K562 (cell line): ENCODE measurements at regions not wholly inside any gene's neighbourhood (a gene's known extent, or its start where the extent isn't known, plus 50 kb on each side); places are given as distances from the start of the nearest gene placed in this dataset.

Source experiments
- ATAC-seq: fragments of 200-7000 bp; cut with Tn5 transposase; 3 replicates; pipeline ENCODE4 v1.9.1; 2020; ENCODE audit warnings: moderate library complexity
- BruUV-seq: library from RNA; stranded (reverse); fragments of 400-500 nt; replicated peaks from 2 replicates; lab custom pipeline; 2021; lab: Mats Ljungman, UMichigan
- CTCF ChIA-PET: fragments of 300-600 bp; formaldehyde crosslinking; extraction: SDS; loops from one replicate; lab custom pipeline; 2021; ENCODE audit warnings: low intra/inter-chr PET ratio; lab: Yijun Ruan, JAX
- POLR2A ChIA-PET: fragments of 300-600, 350-650 bp; sonication (Branson Sonifier 250); formaldehyde crosslinking; extraction: SDS; loops from one replicate; lab custom pipeline; 2021; ENCODE audit warnings: antibody characterized with exemption, inconsistent platforms; lab: Yijun Ruan, JAX
- DNase-seq, 4 experiments: peaks; one replicate each; pipeline versions ENCODE4 v3.0.0 to v3.0.0-alpha.2; 2011 to 2018; ENCODE audit warnings: low spot score in 3 of 4, mixed read lengths in 3 of 4; ENCODE audit errors: extremely low read depth in 1 of 4
- FAIRE-seq: peaks from 2 replicates; lab custom pipeline; 2011; peaks lifted over from hg19 to GRCh38; lab: Jason Lieb, UNC
- H2AFZ ChIP-seq: 2 replicates; pipeline ENCODE4 v1.6.0; 2011; ENCODE audit warnings: low read depth, low read length, control low read depth, inconsistent platforms
- H3K27ac ChIP-seq: fragments of 200-600 bp; 3 replicates; pipeline ENCODE4 v1.8.0; 2011; ENCODE audit warnings: low read depth, mild to moderate bottlenecking, control low read depth, inconsistent platforms, low read length, moderate library complexity, mixed read lengths; ENCODE audit errors: extremely low read depth
- H3K27me3 ChIP-seq, 2 experiments: fragments of 300-600 bp in 1 of 2; 2 replicates in 1 of 2; 3 replicates in 1 of 2; pipeline versions ENCODE4 v1.6.0 to v1.8.0; 2011; ENCODE audit warnings: inconsistent platforms in 2 of 2, low read length in 2 of 2, mild to moderate bottlenecking in 1 of 2, mixed read lengths in 1 of 2, moderate library complexity in 1 of 2; ENCODE audit not compliant: control insufficient read depth in 2 of 2, insufficient read depth in 2 of 2
- H3K36me3 ChIP-seq: fragments of 300-600 bp; 3 replicates; pipeline ENCODE4 v1.8.0; 2011; ENCODE audit warnings: mild to moderate bottlenecking, low read length, inconsistent platforms; ENCODE audit not compliant: control insufficient read depth, insufficient read depth
- H3K4me1 ChIP-seq, 2 experiments: fragments of 200-600 bp in 1 of 2; replicated peaks in 1 of 2; 2 replicates in 1 of 2; 3 replicates in 1 of 2; pipeline versions ENCODE4 v1.5.1 to v1.8.0; 2011; ENCODE audit warnings: inconsistent platforms in 2 of 2, low read length in 2 of 2, mild to moderate bottlenecking in 1 of 2, mixed read lengths in 1 of 2, moderate library complexity in 1 of 2; ENCODE audit not compliant: control insufficient read depth in 2 of 2, insufficient read depth in 2 of 2
- H3K4me2 ChIP-seq: 2 replicates; pipeline ENCODE4 v1.6.1; 2011; ENCODE audit warnings: low read length, control low read depth, inconsistent platforms, mixed read lengths; ENCODE audit not compliant: insufficient read depth
- H3K4me3 ChIP-seq: fragments of 200-600 bp; sonication (generic), shearing (Covaris generic); 2 replicates; pipeline ENCODE4 v1.5.1; 2016; ENCODE audit warnings: control low read depth, inconsistent platforms
- H3K79me2 ChIP-seq: fragments of 200-600 bp; 3 replicates; pipeline ENCODE4 v1.8.0; 2011; ENCODE audit warnings: low read length, inconsistent platforms; ENCODE audit not compliant: control insufficient read depth, insufficient read depth
- H3K9ac ChIP-seq, 2 experiments: 2 replicates each; pipeline versions ENCODE4 v1.6.0 to v1.6.1; 2011; ENCODE audit warnings: low read depth in 2 of 2, low read length in 2 of 2, control low read depth in 1 of 2, inconsistent platforms in 1 of 2, mild to moderate bottlenecking in 1 of 2, mixed read lengths in 1 of 2; ENCODE audit not compliant: insufficient read depth in 1 of 2
- H3K9me1 ChIP-seq: one replicate; pipeline ENCODE4 v1.6.0; 2011; ENCODE audit warnings: inconsistent platforms, mild to moderate bottlenecking, low read length, moderate library complexity; ENCODE audit not compliant: control insufficient read depth, insufficient read depth
- H3K9me3 ChIP-seq: replicated peaks from 2 replicates; pipeline ENCODE4 v1.5.1; 2011; ENCODE audit warnings: low read depth, low read length, inconsistent platforms; ENCODE audit not compliant: control insufficient read depth, insufficient read depth
- H4K20me1 ChIP-seq: replicated peaks from 2 replicates; pipeline ENCODE4 v1.6.1; 2011; ENCODE audit warnings: low read length, inconsistent platforms, mixed read lengths; ENCODE audit not compliant: control insufficient read depth, insufficient read depth
- BRF1 ChIP-seq: IDR thresholded peaks from 3 replicates; pipeline ENCODE4 v1.6.1; 2011; ENCODE audit warnings: borderline replicate concordance, mild to moderate bottlenecking; ENCODE audit not compliant: insufficient read length; ENCODE audit errors: extremely low read depth
- CCNT2 ChIP-seq: IDR thresholded peaks from 2 replicates; pipeline ENCODE4 v1.6.1; 2011; ENCODE audit warnings: borderline replicate concordance, low read depth, mild to moderate bottlenecking, moderate library complexity, mixed read lengths, low read length; ENCODE audit not compliant: insufficient read length; ENCODE audit errors: extremely low read depth
- GABPB2 ChIP-seq: fragments of 250-450 bp; sonication (Bioruptor Pico); conservative IDR thresholded peaks from 2 replicates; pipeline ENCODE4 v1.5.1; 2021; ENCODE audit warnings: mild to moderate bottlenecking
- HMG20B ChIP-seq: fragments of 250-450 bp; sonication (Bioruptor Pico); IDR thresholded peaks from 2 replicates; pipeline ENCODE4 v1.5.0; 2021; ENCODE audit warnings: mild to moderate bottlenecking
- ILF3 ChIP-seq: fragments of 450-650 bp; IDR thresholded peaks from 2 replicates; pipeline ENCODE4 v1.6.1; 2018; ENCODE audit warnings: antibody characterized with exemption, mild to moderate bottlenecking, moderate library complexity, borderline replicate concordance
- MAFG ChIP-seq: fragments of 450-650 bp; conservative IDR thresholded peaks from 2 replicates; pipeline ENCODE4 v1.6.1; 2016; ENCODE audit warnings: missing genetic modification characterization, missing compliant biosample characterization
- SMAD4 ChIP-seq: fragments of 250-450 bp; sonication (Bioruptor Pico); conservative IDR thresholded peaks from 2 replicates; pipeline ENCODE4 v1.8.0; 2021; ENCODE audit warnings: inconsistent platforms, mild to moderate bottlenecking, moderate library complexity
- ZFP91 ChIP-seq: sonication (generic); formaldehyde crosslinking; IDR thresholded peaks from 2 replicates; pipeline ENCODE4 v1.8.0; 2022; ENCODE audit warnings: mild to moderate bottlenecking, missing genetic modification reagents
- ZNF217 ChIP-seq: sonication (generic); formaldehyde crosslinking; IDR thresholded peaks from 2 replicates; pipeline ENCODE4 v1.8.0; 2022; ENCODE audit warnings: mild to moderate bottlenecking, missing genetic modification reagents
- ZNF224 ChIP-seq: sonication (generic); formaldehyde crosslinking; IDR thresholded peaks from 2 replicates; pipeline ENCODE4 v1.8.0; 2022; ENCODE audit warnings: mild to moderate bottlenecking, missing genetic modification reagents
- ZNF274 ChIP-seq: IDR thresholded peaks from 2 replicates; pipeline ENCODE4 v1.6.1; 2011; ENCODE audit warnings: low read depth, mild to moderate bottlenecking, low read length, moderate library complexity, borderline replicate concordance
- ZNF445 ChIP-seq: fragments of 250-450 bp; sonication (Bioruptor Pico); IDR thresholded peaks from 2 replicates; pipeline ENCODE4 v1.4.0; 2020; ENCODE audit warnings: low read depth, mild to moderate bottlenecking, moderate library complexity
- ZNF449 ChIP-seq: fragments of 250-450 bp; sonication (Bioruptor Pico); IDR thresholded peaks from 2 replicates; pipeline ENCODE4 v1.8.0; 2022; ENCODE audit warnings: moderate library complexity, mild to moderate bottlenecking, inconsistent platforms
- ZNF707 ChIP-seq: fragments of 250-450 bp; sonication (Bioruptor Pico); conservative IDR thresholded peaks from 2 replicates; pipeline ENCODE4 v1.8.0; 2022; ENCODE audit warnings: inconsistent platforms, mild to moderate bottlenecking, moderate library complexity
- ZNF75A ChIP-seq: fragments of 450-650 bp; formaldehyde crosslinking; IDR thresholded peaks from 2 replicates; pipeline ENCODE4 v1.4.0; 2020; ENCODE audit warnings: mild to moderate bottlenecking
- WGBS: fragments of 100-300 bp; shearing (Covaris generic); methylation state at CpG from one replicate; pipeline ENCODE4 v1.1.6; 2016; ENCODE audit warnings: low coverage, mixed read lengths; ENCODE audit not compliant: insufficient coverage; ENCODE audit errors: missing lambda C conversion rate; 5-methylcytosine and 5-hydroxymethylcytosine counted together
- in situ Hi-C: fragments of 300-500 bp; cut with MboI; formaldehyde crosslinking; loops from 4 replicates; pipeline ENCODE4 v1.15.0; 2018; ENCODE audit warnings: inconsistent platforms, mixed read lengths
- intact Hi-C: fragments of 100-400 bp; cut with micrococcal nuclease; formaldehyde crosslinking; loops from 2 replicates; pipeline ENCODE4 v1.14.2; 2022
- TF ChIP-seq, protein P1 (sequence below): sonication (generic); formaldehyde crosslinking; IDR thresholded peaks from 2 replicates; pipeline ENCODE4 v1.8.1; 2023; ENCODE audit warnings: mild to moderate bottlenecking, missing genetic modification reagents
- TF ChIP-seq, protein P2 (sequence below): sonication (generic); formaldehyde crosslinking; IDR thresholded peaks from 2 replicates; pipeline ENCODE4 v1.8.1; 2023; ENCODE audit warnings: mild to moderate bottlenecking, missing genetic modification reagents

DNA sequence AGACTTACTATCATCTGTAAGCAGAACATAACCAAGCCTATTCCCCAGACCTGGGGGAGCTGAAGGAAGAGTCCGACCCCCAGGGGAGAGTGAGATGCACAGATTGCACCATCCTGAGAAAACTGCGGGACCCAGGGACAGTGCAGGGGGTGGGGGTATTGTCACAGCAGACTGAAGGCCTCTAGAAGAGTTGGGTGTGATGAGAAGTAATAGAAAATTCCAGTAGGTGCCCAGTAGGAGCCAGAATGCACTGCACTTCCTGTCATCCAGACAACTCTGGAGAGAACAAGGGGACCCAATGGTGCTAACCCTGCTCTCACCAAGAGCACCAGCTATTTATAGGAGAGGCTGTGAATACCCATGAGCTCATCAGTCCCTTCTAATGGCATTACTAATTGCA, 190.1 kb downstream of the BCL11B start:
- in situ Hi-C loops (no loop called here), intact Hi-C loops (no loop called here)
- H3K4me2 ChIP-seq, result no peak overlapping the region
- no peaks in the 10 kb centered on the region for H4K20me1 ChIP-seq
- CTCF ChIA-PET, result no interaction called here
- no peak overlapping the region for H3K4me3 ChIP-seq
- H3K9me3 ChIP-seq, result no peaks in the 10 kb centered on the region
- H3K36me3 ChIP-seq, result no peaks in the 10 kb centered on the region
- 0% methylated on average over 2 of the region's 2 CpGs for WGBS
- no peak overlapping the region for H3K9ac ChIP-seq
- no peak for ATAC-seq
- no peak overlapping the region for H3K27ac ChIP-seq
- POLR2A ChIA-PET, result no interaction called here
- no peak overlapping the region for H2AFZ ChIP-seq
- no peak for FAIRE-seq
- no peak for DNase-seq
- H3K27me3 ChIP-seq, result no peaks in the 10 kb centered on the region
- no TSS peak for BruUV-seq
- no peaks in the 10 kb centered on the region for H3K9me1 ChIP-seq
- H3K79me2 ChIP-seq, result no peaks in the 10 kb centered on the region
- TF ChIP-seq GABPB2 (CRISPR knock-in tag), result no peak
- TF ChIP-seq ZNF449 (CRISPR knock-in tag), result no peak
- TF ChIP-seq SMAD4, result no peak
- no peak for TF ChIP-seq ZNF217 (CRISPR knock-in tag)
- no peak for TF ChIP-seq HMG20B
- no peak for TF ChIP-seq ZNF445 (CRISPR knock-in tag)
- no peak for TF ChIP-seq MAFG (tag)
- TF ChIP-seq, protein P1, sequence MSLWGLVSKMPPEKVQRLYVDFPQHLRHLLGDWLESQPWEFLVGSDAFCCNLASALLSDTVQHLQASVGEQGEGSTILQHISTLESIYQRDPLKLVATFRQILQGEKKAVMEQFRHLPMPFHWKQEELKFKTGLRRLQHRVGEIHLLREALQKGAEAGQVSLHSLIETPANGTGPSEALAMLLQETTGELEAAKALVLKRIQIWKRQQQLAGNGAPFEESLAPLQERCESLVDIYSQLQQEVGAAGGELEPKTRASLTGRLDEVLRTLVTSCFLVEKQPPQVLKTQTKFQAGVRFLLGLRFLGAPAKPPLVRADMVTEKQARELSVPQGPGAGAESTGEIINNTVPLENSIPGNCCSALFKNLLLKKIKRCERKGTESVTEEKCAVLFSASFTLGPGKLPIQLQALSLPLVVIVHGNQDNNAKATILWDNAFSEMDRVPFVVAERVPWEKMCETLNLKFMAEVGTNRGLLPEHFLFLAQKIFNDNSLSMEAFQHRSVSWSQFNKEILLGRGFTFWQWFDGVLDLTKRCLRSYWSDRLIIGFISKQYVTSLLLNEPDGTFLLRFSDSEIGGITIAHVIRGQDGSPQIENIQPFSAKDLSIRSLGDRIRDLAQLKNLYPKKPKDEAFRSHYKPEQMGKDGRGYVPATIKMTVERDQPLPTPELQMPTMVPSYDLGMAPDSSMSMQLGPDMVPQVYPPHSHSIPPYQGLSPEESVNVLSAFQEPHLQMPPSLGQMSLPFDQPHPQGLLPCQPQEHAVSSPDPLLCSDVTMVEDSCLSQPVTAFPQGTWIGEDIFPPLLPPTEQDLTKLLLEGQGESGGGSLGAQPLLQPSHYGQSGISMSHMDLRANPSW, result no peak
- TF ChIP-seq ILF3, result no peak
- TF ChIP-seq CCNT2, result no peak
- no peak for TF ChIP-seq ZNF75A
- TF ChIP-seq, protein P2, sequence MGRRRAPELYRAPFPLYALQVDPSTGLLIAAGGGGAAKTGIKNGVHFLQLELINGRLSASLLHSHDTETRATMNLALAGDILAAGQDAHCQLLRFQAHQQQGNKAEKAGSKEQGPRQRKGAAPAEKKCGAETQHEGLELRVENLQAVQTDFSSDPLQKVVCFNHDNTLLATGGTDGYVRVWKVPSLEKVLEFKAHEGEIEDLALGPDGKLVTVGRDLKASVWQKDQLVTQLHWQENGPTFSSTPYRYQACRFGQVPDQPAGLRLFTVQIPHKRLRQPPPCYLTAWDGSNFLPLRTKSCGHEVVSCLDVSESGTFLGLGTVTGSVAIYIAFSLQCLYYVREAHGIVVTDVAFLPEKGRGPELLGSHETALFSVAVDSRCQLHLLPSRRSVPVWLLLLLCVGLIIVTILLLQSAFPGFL (CRISPR knock-in tag), result no peak
- TF ChIP-seq ZNF224 (CRISPR knock-in tag), result no peak
- no peak for TF ChIP-seq ZNF274
- TF ChIP-seq BRF1, result no peak
- TF ChIP-seq ZFP91, result no peak
- TF ChIP-seq ZNF707, result no peak
- no peaks in the 10 kb centered on the region for H3K4me1 ChIP-seq
